H1 (cell line): ENCODE measurements at regions not wholly inside any gene's neighbourhood (a gene's known extent, or its start where the extent isn't known, plus 50 kb on each side); places are given as distances from the start of the nearest gene placed in this dataset.

Experiments used
- CTCF ChIA-PET: fragments of 300-600 bp; sonication (Branson Sonifier 250); formaldehyde crosslinking; loops from one replicate; lab custom pipeline; 2021; ENCODE audit not compliant: partially characterized antibody; lab: Charles Lee
- POLR2A ChIA-PET: fragments of 300-600 bp; sonication (Branson Sonifier 250); formaldehyde crosslinking; loops from one replicate; lab custom pipeline; 2021; ENCODE audit warnings: inconsistent platforms; ENCODE audit not compliant: partially characterized antibody; lab: Charles Lee
- DNase-seq, 2 experiments: peaks; one replicate each; pipeline versions ENCODE4 v3.0.0 to v3.0.0-alpha.2; 2010 to 2022; ENCODE audit warnings: low spot score in 2 of 2, low read depth in 1 of 2, mixed read lengths in 1 of 2
- FAIRE-seq: peaks from 2 replicates; lab custom pipeline; 2011; peaks lifted over from hg19 to GRCh38; lab: Jason Lieb, UNC
- H2AFZ ChIP-seq: 2 replicates; pipeline ENCODE4 v1.8.1; 2012; ENCODE audit warnings: low read length, inconsistent platforms
- H2AK5ac ChIP-seq: 2 replicates; pipeline ENCODE4 v1.6.1; 2013; ENCODE audit warnings: low read depth, low read length
- H2BK120ac ChIP-seq: replicated peaks from 2 replicates; pipeline ENCODE3; 2013; ENCODE audit warnings: low read depth, low read length, inconsistent platforms
- H2BK12ac ChIP-seq: 2 replicates; pipeline ENCODE4 v1.6.1; 2013; ENCODE audit warnings: low read depth, low read length
- H2BK15ac ChIP-seq: 2 replicates; pipeline ENCODE4 v1.6.1; 2013; ENCODE audit warnings: low read length
- H2BK20ac ChIP-seq: 2 replicates; pipeline ENCODE4 v1.6.1; 2013; ENCODE audit warnings: low read length
- H2BK5ac ChIP-seq: 2 replicates; pipeline ENCODE4 v1.6.1; 2013; ENCODE audit warnings: low read depth, low read length
- H3K14ac ChIP-seq: 2 replicates; pipeline ENCODE4 v1.6.1; 2013; ENCODE audit warnings: inconsistent platforms; ENCODE audit not compliant: insufficient read length
- H3K18ac ChIP-seq: 2 replicates; pipeline ENCODE4 v1.6.1; 2013; ENCODE audit warnings: low read length; ENCODE audit errors: extremely low read depth
- H3K23ac ChIP-seq: 2 replicates; pipeline ENCODE4 v1.6.1; 2013; ENCODE audit warnings: inconsistent platforms; ENCODE audit not compliant: insufficient read length
- H3K23me2 ChIP-seq: 2 replicates; pipeline ENCODE4 v1.6.1; 2013; ENCODE audit warnings: low read depth, low read length
- H3K27ac ChIP-seq: 2 replicates; pipeline ENCODE4 v1.6.1; 2011; ENCODE audit warnings: low read depth, low read length, inconsistent platforms
- H3K27me3 ChIP-seq, 4 experiments: replicated peaks in 1 of 4; 1 replicate in 1 of 4; 2 replicates in 3 of 4; pipeline versions ENCODE4 v1.6.1 to v1.8.1; 2011 to 2013; ENCODE audit warnings: low read length in 3 of 4, mild to moderate bottlenecking in 3 of 4, inconsistent platforms in 2 of 4, mixed read lengths in 2 of 4, moderate library complexity in 1 of 4; ENCODE audit not compliant: control insufficient read depth in 3 of 4, insufficient read depth in 3 of 4; ENCODE audit errors: extremely low read depth in 1 of 4
- H3K36me3 ChIP-seq, 4 experiments: 2 replicates each; pipeline versions ENCODE4 v1.6.1 to v1.8.1; 2011 to 2013; ENCODE audit warnings: mild to moderate bottlenecking in 4 of 4, low read length in 3 of 4, moderate library complexity in 2 of 4, control low read depth in 1 of 4, inconsistent platforms in 1 of 4; ENCODE audit not compliant: insufficient read depth in 4 of 4, control insufficient read depth in 2 of 4
- H3K4ac ChIP-seq: replicated peaks from 2 replicates; pipeline ENCODE3; 2013; ENCODE audit warnings: low read length, low read depth, mixed read lengths, inconsistent platforms; ENCODE audit not compliant: insufficient read length
- H3K4me1 ChIP-seq, 4 experiments: replicated peaks in 1 of 4; 1 replicate in 1 of 4; 2 replicates in 3 of 4; pipeline versions ENCODE4 v1.6.1 to v1.8.1; 2011 to 2013; ENCODE audit warnings: low read length in 3 of 4, inconsistent platforms in 2 of 4, mixed read lengths in 1 of 4; ENCODE audit not compliant: insufficient read depth in 4 of 4, control insufficient read depth in 3 of 4
- H3K4me2 ChIP-seq, 2 experiments: 2 replicates each; pipeline versions ENCODE4 v1.6.1 to v1.8.1; 2011 to 2013; ENCODE audit warnings: low read depth in 2 of 2, low read length in 2 of 2, control low read depth in 1 of 2, inconsistent platforms in 1 of 2, mild to moderate bottlenecking in 1 of 2; ENCODE audit not compliant: insufficient read depth in 1 of 2
- H3K4me3 ChIP-seq, 4 experiments: fragments of 200-600, 300-600 bp in 1 of 4; sonication (generic), shearing (Covaris generic), sonication (Bioruptor Twin) in 1 of 4; 2 replicates each; pipeline versions ENCODE4 v1.5.1 to v1.8.1; 2011 to 2016; ENCODE audit warnings: low read length in 4 of 4, low read depth in 3 of 4, control low read depth in 2 of 4, inconsistent platforms in 2 of 4, mild to moderate bottlenecking in 2 of 4, mixed read lengths in 1 of 4, moderate library complexity in 1 of 4; ENCODE audit not compliant: insufficient read depth in 2 of 4; ENCODE audit errors: extremely low read depth in 1 of 4
- H3K56ac ChIP-seq: replicated peaks from 2 replicates; pipeline ENCODE3; 2013; ENCODE audit warnings: low read depth, mild to moderate bottlenecking, mixed read lengths, low read length, inconsistent platforms; ENCODE audit not compliant: insufficient read length
- H3K79me1 ChIP-seq: 2 replicates; pipeline ENCODE4 v1.6.1; 2013; ENCODE audit warnings: low read depth, low read length, control low read depth
- H3K79me2 ChIP-seq, 2 experiments: 2 replicates each; pipeline versions ENCODE4 v1.6.1 to v1.8.1; 2012 to 2013; ENCODE audit warnings: low read length in 2 of 2, mild to moderate bottlenecking in 2 of 2, inconsistent platforms in 1 of 2; ENCODE audit not compliant: insufficient read depth in 2 of 2, control insufficient read depth in 1 of 2
- H3K9ac ChIP-seq, 4 experiments: replicated peaks in 1 of 4; 1 replicate in 1 of 4; 2 replicates in 3 of 4; pipeline versions ENCODE4 v1.6.1 to v1.8.1; 2011 to 2013; ENCODE audit warnings: low read depth in 3 of 4, low read length in 3 of 4, control low read depth in 2 of 4, mild to moderate bottlenecking in 2 of 4, moderate library complexity in 2 of 4, inconsistent platforms in 1 of 4; ENCODE audit errors: extremely low read depth in 1 of 4
- H3K9me3 ChIP-seq, 2 experiments: 2 replicates each; pipeline versions ENCODE4 v1.6.1 to v1.8.1; 2012 to 2013; ENCODE audit warnings: mild to moderate bottlenecking in 2 of 2, moderate library complexity in 2 of 2, control low read depth in 1 of 2, inconsistent platforms in 1 of 2, low read depth in 1 of 2, low read length in 1 of 2, mixed read lengths in 1 of 2; ENCODE audit not compliant: insufficient read depth in 2 of 2
- H4K20me1 ChIP-seq, 2 experiments: replicated peaks in 1 of 2; 2 replicates each; pipeline versions ENCODE3 to v1.8.1; 2011 to 2013; ENCODE audit warnings: inconsistent platforms in 2 of 2, low read length in 2 of 2, mild to moderate bottlenecking in 1 of 2; ENCODE audit not compliant: insufficient read depth in 2 of 2, control insufficient read depth in 1 of 2
- H4K5ac ChIP-seq: 2 replicates; pipeline ENCODE4 v1.6.1; 2013; ENCODE audit warnings: low read length, low read depth, mixed read lengths, inconsistent platforms; ENCODE audit not compliant: insufficient read length
- H4K8ac ChIP-seq: 2 replicates; pipeline ENCODE4 v1.8.0; 2013; ENCODE audit warnings: mild to moderate bottlenecking, moderate library complexity, low read length, inconsistent platforms; ENCODE audit not compliant: insufficient read depth; ENCODE audit errors: extremely low read depth
- H4K91ac ChIP-seq: replicated peaks from 2 replicates; pipeline ENCODE3; 2013; ENCODE audit warnings: low read length, mixed read lengths, inconsistent platforms; ENCODE audit not compliant: insufficient read length
- BACH1 ChIP-seq: IDR thresholded peaks from 2 replicates; pipeline ENCODE4 v1.6.1; 2012; ENCODE audit warnings: low read length, improper control_type of control experiment
- CBX5 ChIP-seq: fragments of 300-800, 300-1000 bp; sonication (generic); IDR thresholded peaks from 2 replicates; pipeline ENCODE4 v1.7.1; 2016; ENCODE audit warnings: antibody characterized with exemption, low read length, low read depth
- HDAC6 ChIP-seq: IDR thresholded peaks from one replicate; pipeline ENCODE4 v1.7.1; 2012; ENCODE audit warnings: low read depth, mild to moderate bottlenecking, inconsistent platforms, low read length, moderate library complexity
- NANOG ChIP-seq: IDR thresholded peaks from 2 replicates; pipeline ENCODE4 v1.6.1; 2011; ENCODE audit warnings: low read length, low read depth, mild to moderate bottlenecking, inconsistent platforms; ENCODE audit not compliant: insufficient read depth, poor library complexity, severe bottlenecking
- PHF8 ChIP-seq: fragments of 200-600 bp; sonication (generic); conservative IDR thresholded peaks from 2 replicates; pipeline ENCODE4 v1.7.1; 2012; ENCODE audit warnings: low read depth, mild to moderate bottlenecking, inconsistent platforms, low read length, moderate library complexity
- POLR2A ChIP-seq, 2 experiments: IDR thresholded peaks; 1 replicate in 1 of 2; 2 replicates in 1 of 2; pipeline ENCODE4 v1.6.1; 2011; ENCODE audit warnings: low read depth in 2 of 2, low read length in 2 of 2, mild to moderate bottlenecking in 2 of 2; ENCODE audit errors: control extremely low read depth in 1 of 2
- POU5F1 ChIP-seq: IDR thresholded peaks from 2 replicates; pipeline ENCODE4 v1.6.1; 2011; ENCODE audit warnings: low read depth, mild to moderate bottlenecking, low read length, moderate library complexity
- SIX5 ChIP-seq: IDR thresholded peaks from 2 replicates; pipeline ENCODE4 v1.6.1; 2011; ENCODE audit warnings: mild to moderate bottlenecking, low read depth, low read length
- SUZ12 ChIP-seq: fragments of 200-600 bp; sonication (generic); IDR thresholded peaks from 2 replicates; pipeline ENCODE4 v1.6.1; 2012; ENCODE audit warnings: mild to moderate bottlenecking, inconsistent platforms, low read length, moderate library complexity, mixed read lengths
- TBP ChIP-seq: IDR thresholded peaks from 2 replicates; pipeline ENCODE4 v1.6.1; 2011; ENCODE audit warnings: low read depth, low read length, improper control_type of control experiment
- YY1 ChIP-seq: IDR thresholded peaks from 2 replicates; pipeline ENCODE4 v1.6.1; 2011; ENCODE audit warnings: low read depth, mild to moderate bottlenecking, low read length
- TF ChIP-seq, protein P1 (sequence below): IDR thresholded peaks from 2 replicates; pipeline ENCODE4 v1.6.1; 2012; ENCODE audit warnings: inconsistent platforms

DNA sequence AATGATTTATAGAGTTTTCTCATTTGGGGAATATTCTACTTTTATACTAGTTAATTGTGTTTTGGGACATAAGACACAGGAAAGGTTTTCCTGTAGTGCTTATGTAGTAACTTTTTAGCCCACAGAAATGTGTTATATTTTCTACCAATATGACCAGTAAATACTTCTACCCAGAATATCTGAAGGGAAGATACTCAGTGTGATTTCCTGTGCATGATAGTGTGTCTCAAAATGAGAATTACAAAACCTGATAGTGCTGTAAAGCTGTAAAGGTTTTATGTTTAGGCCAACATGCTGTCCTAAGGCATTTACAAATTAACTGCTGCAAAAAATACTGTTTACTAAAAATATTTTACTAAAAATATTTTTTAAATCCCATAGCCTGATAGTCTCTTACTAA is 126.8 kb downstream of the RXFP2 start:
- H3K36me3 ChIP-seq, result no peaks in the 10 kb centered on the region
- DNase-seq, result no peak
- H3K27me3 ChIP-seq, result no peaks in the 10 kb centered on the region
- H2BK120ac ChIP-seq, result no peak overlapping the region
- no peaks in the 10 kb centered on the region for H4K20me1 ChIP-seq
- H3K4me2 ChIP-seq, result no peak overlapping the region
- TF ChIP-seq POU5F1, result no peak
- no peak for TF ChIP-seq PHF8
- no peak for TF ChIP-seq BACH1
- TF ChIP-seq SUZ12, result no peak
- TF ChIP-seq POLR2A (IDR thresholded peaks at IDR 0.05; ENCODE audit: control extremely low read depth in 1 of 2, low read depth in 2 of 2, low read length in 2 of 2), result no peak
- TF ChIP-seq HDAC6, result no peak
- no peak for TF ChIP-seq CBX5
- TF ChIP-seq NANOG, result no peak
- TF ChIP-seq, protein P1, sequence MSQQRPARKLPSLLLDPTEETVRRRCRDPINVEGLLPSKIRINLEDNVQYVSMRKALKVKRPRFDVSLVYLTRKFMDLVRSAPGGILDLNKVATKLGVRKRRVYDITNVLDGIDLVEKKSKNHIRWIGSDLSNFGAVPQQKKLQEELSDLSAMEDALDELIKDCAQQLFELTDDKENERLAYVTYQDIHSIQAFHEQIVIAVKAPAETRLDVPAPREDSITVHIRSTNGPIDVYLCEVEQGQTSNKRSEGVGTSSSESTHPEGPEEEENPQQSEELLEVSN, result no peak
- TF ChIP-seq TBP, result no peak
- TF ChIP-seq YY1, result no peak
- TF ChIP-seq SIX5, result no peak
- H2BK15ac ChIP-seq, result no peak overlapping the region
- no peak overlapping the region for H3K56ac ChIP-seq
- no peak overlapping the region for H2AFZ ChIP-seq
- no peak overlapping the region for H2BK20ac ChIP-seq
- no peak overlapping the region for H3K4me3 ChIP-seq
- no peak overlapping the region for H3K14ac ChIP-seq
- no peak overlapping the region for H3K9ac ChIP-seq
- no peak overlapping the region for H3K4ac ChIP-seq
- H4K5ac ChIP-seq, result no peak overlapping the region
- no peak for FAIRE-seq
- CTCF ChIA-PET, result no interaction called here
- H4K8ac ChIP-seq, result no peak overlapping the region
- no peaks in the 10 kb centered on the region; the same call in 1 of the 2 replicates for H3K23me2 ChIP-seq
- no peak overlapping the region for H2AK5ac ChIP-seq
- H2BK12ac ChIP-seq, result no peak overlapping the region
- H3K23ac ChIP-seq, result no peak overlapping the region
- H3K79me2 ChIP-seq, result no peaks in the 10 kb centered on the region
- no peaks in the 10 kb centered on the region for H3K4me1 ChIP-seq
- no peaks in the 10 kb centered on the region for H3K9me3 ChIP-seq
- H2BK5ac ChIP-seq, result no peak overlapping the region
- H3K27ac ChIP-seq, result no peak overlapping the region
- no peak overlapping the region for H4K91ac ChIP-seq
- H3K79me1 ChIP-seq, result no peaks in the 10 kb centered on the region
- POLR2A ChIA-PET, result no interaction called here
- no peak overlapping the region for H3K18ac ChIP-seq
